IMR-90 (cell line): ENCODE measurements at regions not wholly inside any gene's neighbourhood (a gene's known extent, or its start where the extent isn't known, plus 50 kb on each side); places are given as distances from the start of the nearest gene placed in this dataset.

ENCODE experiments used
- ATAC-seq: fragments of 200-7000 bp; cut with Tn5 transposase; 2 replicates; pipeline ENCODE4 v1.9.1; 2020; ENCODE audit warnings: low read depth, mild to moderate bottlenecking, moderate library complexity
- BruUV-seq: library from RNA; stranded (reverse); fragments of 400-500 nt; replicated peaks from 2 replicates; lab custom pipeline; 2021; lab: Mats Ljungman, UMichigan
- CTCF ChIA-PET: fragments of 300-600 bp; formaldehyde crosslinking; extraction: SDS; loops from one replicate; lab custom pipeline; 2021; ENCODE audit warnings: antibody characterized with exemption; lab: Yijun Ruan, JAX
- POLR2A ChIA-PET: fragments of 300-600 bp; sonication (Branson Sonifier 250); formaldehyde crosslinking; loops from one replicate; lab custom pipeline; 2022; ENCODE audit warnings: antibody characterized with exemption; ENCODE audit not compliant: unreplicated experiment; lab: Charles Lee
- DNase-seq: peaks from one replicate; pipeline ENCODE4 v3.0.0; 2013
- H2AFZ ChIP-seq: replicated peaks from 2 replicates; pipeline ENCODE3; 2013; ENCODE audit warnings: low read length, mild to moderate bottlenecking; ENCODE audit not compliant: poor library complexity
- H2AK5ac ChIP-seq: 2 replicates; pipeline ENCODE4 v1.6.1; 2013; ENCODE audit warnings: low read depth, low read length, inconsistent platforms
- H2AK9ac ChIP-seq: replicated peaks from 2 replicates; pipeline ENCODE3; 2013; ENCODE audit warnings: mild to moderate bottlenecking, low read depth, low read length, moderate library complexity; ENCODE audit not compliant: poor library complexity
- H2BK120ac ChIP-seq: 2 replicates; pipeline ENCODE4 v1.6.1; 2013; ENCODE audit warnings: low read depth, low read length, inconsistent platforms
- H2BK15ac ChIP-seq: 3 replicates; pipeline ENCODE4 v1.6.1; 2013; ENCODE audit warnings: low read depth, low read length, inconsistent platforms
- H2BK20ac ChIP-seq: 2 replicates; pipeline ENCODE4 v1.6.1; 2013; ENCODE audit warnings: low read depth, mild to moderate bottlenecking, inconsistent platforms, low read length, moderate library complexity
- H2BK5ac ChIP-seq: 2 replicates; pipeline ENCODE4 v1.6.1; 2013; ENCODE audit warnings: mild to moderate bottlenecking, low read depth, low read length, inconsistent platforms; ENCODE audit not compliant: poor library complexity, severe bottlenecking
- H3K14ac ChIP-seq: replicated peaks from 2 replicates; pipeline ENCODE4 v1.6.1; 2013; ENCODE audit warnings: low read depth, low read length, inconsistent platforms
- H3K18ac ChIP-seq: 2 replicates; pipeline ENCODE4 v1.6.1; 2013; ENCODE audit warnings: low read depth, low read length, control low read depth
- H3K23ac ChIP-seq: 2 replicates; pipeline ENCODE4 v1.6.1; 2013; ENCODE audit warnings: low read depth, low read length, inconsistent platforms
- H3K27ac ChIP-seq: 2 replicates; pipeline ENCODE4 v1.5.1; 2013; ENCODE audit warnings: mild to moderate bottlenecking, control low read depth, low read length; ENCODE audit not compliant: insufficient read depth
- H3K27me3 ChIP-seq: 2 replicates; pipeline ENCODE4 v1.6.1; 2013; ENCODE audit warnings: low read length; ENCODE audit not compliant: control insufficient read depth, insufficient read depth
- H3K36me3 ChIP-seq: 2 replicates; pipeline ENCODE4 v1.6.1; 2013; ENCODE audit warnings: low read length, mixed read lengths; ENCODE audit not compliant: control insufficient read depth, insufficient read depth
- H3K4ac ChIP-seq: 2 replicates; pipeline ENCODE4 v1.6.1; 2013; ENCODE audit warnings: low read depth, low read length, inconsistent platforms
- H3K4me1 ChIP-seq: 2 replicates; pipeline ENCODE4 v1.6.1; 2013; ENCODE audit warnings: low read length, mixed read lengths; ENCODE audit not compliant: control insufficient read depth, insufficient read depth
- H3K4me2 ChIP-seq: 2 replicates; pipeline ENCODE4 v1.6.1; 2013; ENCODE audit warnings: low read depth, mild to moderate bottlenecking, control low read depth, low read length, moderate library complexity
- H3K4me3 ChIP-seq: 2 replicates; pipeline ENCODE4 v1.5.1; 2013; ENCODE audit warnings: low read depth, mild to moderate bottlenecking, control low read depth, low read length, moderate library complexity; ENCODE audit not compliant: insufficient read depth
- H3K56ac ChIP-seq: 2 replicates; pipeline ENCODE4 v1.6.1; 2013; ENCODE audit warnings: low read length, inconsistent platforms; ENCODE audit not compliant: insufficient read depth; ENCODE audit errors: extremely low read depth
- H3K79me1 ChIP-seq, 2 experiments: 2 replicates each; pipeline ENCODE4 v1.6.1; 2013; ENCODE audit warnings: low read length in 2 of 2, inconsistent platforms in 1 of 2, low read depth in 1 of 2
- H3K9ac ChIP-seq: 2 replicates; pipeline ENCODE4 v1.6.1; 2013; ENCODE audit warnings: low read depth, low read length, control low read depth
- H3K9me1 ChIP-seq: 2 replicates; pipeline ENCODE4 v1.6.1; 2013; ENCODE audit warnings: low read length, inconsistent platforms; ENCODE audit not compliant: insufficient read depth
- H3K9me3 ChIP-seq: 2 replicates; pipeline ENCODE4 v1.6.1; 2013; ENCODE audit warnings: low read length; ENCODE audit not compliant: control insufficient read depth, insufficient read depth
- H4K20me1 ChIP-seq: 2 replicates; pipeline ENCODE4 v1.6.1; 2013; ENCODE audit warnings: low read length, inconsistent platforms; ENCODE audit not compliant: insufficient read depth
- H4K5ac ChIP-seq: 2 replicates; pipeline ENCODE4 v1.6.1; 2013; ENCODE audit warnings: mild to moderate bottlenecking, low read depth, low read length, control low read depth
- H4K8ac ChIP-seq, 2 experiments: 2 replicates each; pipeline ENCODE4 v1.6.1; 2013; ENCODE audit warnings: low read depth in 2 of 2, low read length in 2 of 2, control low read depth in 1 of 2, inconsistent platforms in 1 of 2
- H4K91ac ChIP-seq: 2 replicates; pipeline ENCODE4 v1.6.1; 2013; ENCODE audit warnings: low read depth, low read length, inconsistent platforms; ENCODE audit not compliant: insufficient read depth
- BHLHE40 ChIP-seq: fragments of 150-350 bp; IDR thresholded peaks from 2 replicates; pipeline ENCODE4 v1.6.1; 2016; ENCODE audit warnings: mild to moderate bottlenecking, low read depth, low read length
- CEBPB ChIP-seq: IDR thresholded peaks from 2 replicates; pipeline ENCODE4 v1.6.1; 2012; ENCODE audit warnings: low read depth, low read length, improper control_type of control experiment
- CHD1 ChIP-seq: IDR thresholded peaks from 2 replicates; pipeline ENCODE4 v1.6.1; 2012; ENCODE audit warnings: low read depth, low read length, improper control_type of control experiment
- CTCF ChIP-seq: conservative IDR thresholded peaks from 2 replicates; pipeline ENCODE4 v1.5.1; 2012; ENCODE audit warnings: mild to moderate bottlenecking, low read depth, low read length, improper control_type of control experiment
- FOS ChIP-seq: fragments of 150-350 bp; IDR thresholded peaks from 2 replicates; pipeline ENCODE4 v1.6.1; 2016; ENCODE audit warnings: low read depth, low read length
- MAFK ChIP-seq: IDR thresholded peaks from 2 replicates; pipeline ENCODE4 v1.6.1; 2012; ENCODE audit warnings: low read depth, low read length, improper control_type of control experiment
- MAZ ChIP-seq: IDR thresholded peaks from 2 replicates; pipeline ENCODE4 v1.6.1; 2012; ENCODE audit warnings: low read depth, mild to moderate bottlenecking, low read length, improper control_type of control experiment, moderate library complexity, borderline replicate concordance
- MXI1 ChIP-seq: IDR thresholded peaks from 2 replicates; pipeline ENCODE4 v1.6.1; 2012; ENCODE audit warnings: low read depth, mild to moderate bottlenecking, low read length, moderate library complexity, borderline replicate concordance
- NFE2L2 ChIP-seq: fragments of 150-350 bp; IDR thresholded peaks from 2 replicates; pipeline ENCODE4 v1.6.1; 2016; ENCODE audit warnings: low read depth, mild to moderate bottlenecking, low read length
- POLR2A ChIP-seq: IDR thresholded peaks from 2 replicates; pipeline ENCODE4 v1.6.1; 2012; ENCODE audit warnings: mild to moderate bottlenecking, low read depth, low read length
- RAD21 ChIP-seq: IDR thresholded peaks from 2 replicates; pipeline ENCODE4 v1.6.1; 2012; ENCODE audit warnings: low read length, improper control_type of control experiment
- RCOR1 ChIP-seq: IDR thresholded peaks from 2 replicates; pipeline ENCODE4 v1.6.1; 2012; ENCODE audit warnings: mild to moderate bottlenecking, low read length, improper control_type of control experiment; ENCODE audit not compliant: insufficient replicate concordance
- RFX5 ChIP-seq: IDR thresholded peaks from 2 replicates; pipeline ENCODE4 v1.8.0; 2012; ENCODE audit warnings: low read depth, mild to moderate bottlenecking, low read length, moderate library complexity
- SMC3 ChIP-seq: fragments of 150-350 bp; IDR thresholded peaks from 2 replicates; pipeline ENCODE4 v1.6.1; 2016; ENCODE audit warnings: low read depth, mild to moderate bottlenecking, antibody characterized with exemption, low read length, moderate library complexity
- USF2 ChIP-seq: fragments of 150-350 bp; IDR thresholded peaks from 2 replicates; pipeline ENCODE4 v1.6.1; 2017; ENCODE audit warnings: mild to moderate bottlenecking, antibody characterized with exemption, low read length, low read depth
- WGBS, 2 experiments: methylation state at CpG; one replicate each; pipeline versions ENCODE4 v1.1.5 to v1.1.7; 2013; ENCODE audit warnings: missing lambda C conversion rate in 2 of 2; ENCODE audit not compliant: insufficient read length in 1 of 2; ENCODE audit errors: extremely low coverage in 2 of 2; 5-methylcytosine and 5-hydroxymethylcytosine counted together
- dilution Hi-C: fragments of 300-500 bp; cut with HindIII; formaldehyde crosslinking; loops from one replicate; pipeline ENCODE4 v1.14.3; 2018; ENCODE audit warnings: low sequenced_read_pairs; ENCODE audit not compliant: unreplicated experiment
- in situ Hi-C: fragments of 300-500 bp; cut with MboI; formaldehyde crosslinking; loops from 3 replicates; pipeline ENCODE4 v1.14.3; 2019; ENCODE audit warnings: low sequenced_read_pairs, inconsistent platforms, mixed read lengths
- intact Hi-C: fragments of 100-400 bp; cut with micrococcal nuclease; formaldehyde crosslinking; loops from 2 replicates; pipeline ENCODE4 v1.10.0; 2022
- TF ChIP-seq, protein P1 (sequence below): fragments of 150-350 bp; IDR thresholded peaks from 2 replicates; pipeline ENCODE4 v1.6.1; 2016; ENCODE audit warnings: low read depth, mild to moderate bottlenecking, low read length, moderate library complexity, borderline replicate concordance

- Histone ChIP-seq H3K27me3 (no peaks in the 10 kb centered on the region), H3K4ac (no peak overlapping the region), H3K18ac (peak overlapping the region; percentile 59; the same call in 1 of the 2 replicates), H2BK5ac (no peak overlapping the region), H4K5ac (no peak overlapping the region; the same call in 1 of the 2 replicates), H3K36me3 (no peaks in the 10 kb centered on the region), H2BK20ac (no peak overlapping the region), H3K27ac (no peak overlapping the region), H3K4me2 (no peak overlapping the region; the same call in 1 of the 2 replicates), H3K9me3 (no peaks in the 10 kb centered on the region), H2AFZ (no peak overlapping the region), H2AK9ac (no peak overlapping the region), H4K91ac (no peak overlapping the region), H3K9me1 (no peaks in the 10 kb centered on the region), H4K8ac (no peak overlapping the region), H4K20me1 (no peaks in the 10 kb centered on the region), H3K9ac (no peak overlapping the region), H3K4me3 (no peak overlapping the region), H2BK120ac (no peak overlapping the region), H3K4me1 (peaks cover 11% of the 10 kb centered on the region), H3K23ac (no peak overlapping the region), H2BK15ac (no peak overlapping the region), H3K56ac (no peak overlapping the region), H3K79me1 (no peaks in the 10 kb centered on the region), H2AK5ac (no peak overlapping the region), H3K14ac (peak overlapping the region; percentile 26; the same call in 1 of the 2 replicates)
- intact Hi-C loops (no loop called here), in situ Hi-C loops (no loop called here), dilution Hi-C loops (no loop called here)
- CTCF ChIA-PET = no interaction called here
- POLR2A ChIA-PET = interaction anchor here (0.5 kb wide), 1 partner anchor 51 kb away, joined by 4 read pairs; no protein-coding TSS in a partner anchor
- no TSS peak for BruUV-seq
- 70% methylated on average over 2 of the region's 3 CpGs; no CpG with 5 or more reads in 1 of the 2 experiments for WGBS, 2 experiments
- TF ChIP-seq, protein P1, sequence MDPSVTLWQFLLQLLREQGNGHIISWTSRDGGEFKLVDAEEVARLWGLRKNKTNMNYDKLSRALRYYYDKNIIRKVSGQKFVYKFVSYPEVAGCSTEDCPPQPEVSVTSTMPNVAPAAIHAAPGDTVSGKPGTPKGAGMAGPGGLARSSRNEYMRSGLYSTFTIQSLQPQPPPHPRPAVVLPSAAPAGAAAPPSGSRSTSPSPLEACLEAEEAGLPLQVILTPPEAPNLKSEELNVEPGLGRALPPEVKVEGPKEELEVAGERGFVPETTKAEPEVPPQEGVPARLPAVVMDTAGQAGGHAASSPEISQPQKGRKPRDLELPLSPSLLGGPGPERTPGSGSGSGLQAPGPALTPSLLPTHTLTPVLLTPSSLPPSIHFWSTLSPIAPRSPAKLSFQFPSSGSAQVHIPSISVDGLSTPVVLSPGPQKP = no peak
- TF ChIP-seq CTCF (no peak), MXI1 (no peak), MAZ (no peak), USF2 (no peak), CEBPB (no peak), RAD21 (no peak), RCOR1 (no peak), RFX5 (no peak), MAFK (no peak), POLR2A (no peak), BHLHE40 (no peak), NFE2L2 (no peak), SMC3 (no peak), FOS (no peak), CHD1 (no peak)
- DNase-seq = peak; percentile 31
- peak; percentile 41 for ATAC-seq
These were observed 58.6 kb upstream of the CAMK2D start for GRCh38 chr4:113820108-113820507.
